GM19240 (cell line): ENCODE measurements at regions not wholly inside any gene's neighbourhood (a gene's known extent, or its start where the extent isn't known, plus 50 kb on each side); places are given as distances from the start of the nearest gene placed in this dataset.

Source experiments
- DNase-seq: peaks from one replicate; pipeline ENCODE4 v3.0.0; 2011; ENCODE audit warnings: low spot score; ENCODE audit not compliant: insufficient read length

DNA sequence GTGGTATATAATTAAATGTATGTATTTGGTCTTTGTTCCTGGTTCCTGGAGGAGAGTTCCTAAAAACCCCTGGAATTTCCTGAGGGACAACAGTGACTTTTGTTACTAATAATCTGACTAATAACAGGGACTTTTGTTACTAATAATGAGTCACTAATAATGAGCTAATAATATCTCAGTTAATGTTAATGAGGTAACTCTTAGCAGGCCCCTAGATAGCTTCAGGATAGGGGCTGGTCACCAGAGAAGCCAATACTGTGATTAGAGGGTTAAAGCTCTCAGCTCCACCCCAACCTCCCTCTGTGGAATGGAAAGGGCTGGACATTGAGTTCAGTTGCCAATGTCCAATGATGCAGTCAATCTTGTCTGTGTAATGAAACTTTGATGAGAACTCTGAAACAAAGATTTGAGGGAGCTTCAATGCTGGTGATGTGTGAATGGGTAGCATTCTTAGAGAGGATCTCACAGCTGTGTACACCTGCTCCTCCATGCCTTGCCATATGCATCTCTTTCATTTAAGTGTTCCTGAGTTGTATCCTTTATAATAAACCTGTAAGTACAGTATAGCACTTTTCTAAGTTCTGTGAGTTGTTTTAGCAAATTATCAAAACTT lies 1431.4 kb upstream of the TENM4 start:
- no peak for DNase-seq

DNA sequence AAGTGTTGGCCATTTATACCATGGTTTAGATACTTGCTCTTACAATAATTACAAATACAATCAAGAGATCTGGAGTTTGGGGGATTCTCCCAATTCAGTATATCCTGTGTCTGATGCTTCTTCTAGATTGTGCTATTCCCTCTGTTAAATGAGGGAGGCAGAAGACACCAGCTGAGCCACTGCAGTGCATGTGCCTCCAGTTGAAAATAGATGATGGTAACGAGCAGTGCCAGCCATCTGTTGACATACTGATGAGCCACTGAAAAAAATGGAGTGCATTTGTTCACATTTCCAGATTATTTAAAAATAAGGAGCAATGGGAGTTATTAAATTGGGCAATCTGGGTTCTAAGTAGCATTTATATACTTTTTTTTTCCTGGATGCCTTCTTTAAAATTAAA lies 1428.0 kb upstream of the TENM4 start:
- no peak for DNase-seq

DNA sequence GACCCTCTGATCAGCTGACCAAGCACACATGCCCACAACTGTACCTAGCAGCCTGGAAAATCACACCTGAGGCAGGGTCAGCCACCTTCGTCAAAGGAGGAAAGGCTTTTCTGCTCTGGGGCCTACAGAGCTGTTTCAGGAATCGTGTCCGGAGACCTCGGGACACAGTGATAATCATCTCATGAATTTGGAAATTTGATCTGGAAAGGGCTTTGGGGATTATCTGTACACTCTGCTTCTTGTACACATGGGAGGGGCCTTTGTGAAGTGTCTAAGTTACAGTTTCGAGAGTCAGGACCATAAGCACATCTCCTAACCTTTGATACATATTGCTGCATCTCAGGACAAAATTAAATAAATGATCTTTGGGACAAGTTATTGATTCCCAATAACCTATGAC lies 1421.2 kb upstream of the TENM4 start:
- no peak for DNase-seq

DNA sequence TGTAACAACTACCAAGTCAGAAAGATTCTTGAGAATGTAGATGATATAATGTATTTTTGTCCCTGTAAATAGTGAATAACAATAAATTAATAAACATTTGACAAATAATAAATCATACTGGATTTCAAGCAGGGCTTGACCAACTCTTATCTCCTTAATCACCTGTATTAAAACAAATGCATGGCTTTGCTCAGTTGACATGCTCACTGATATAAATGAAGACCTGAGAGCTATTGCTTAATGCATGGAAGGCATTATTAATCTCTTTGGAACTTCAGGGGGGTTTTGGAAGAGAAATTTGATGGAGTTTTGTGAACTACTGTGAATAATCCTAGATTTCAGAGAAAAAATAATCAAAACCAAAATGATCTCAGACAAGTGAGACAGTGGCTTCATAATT lies 1420.4 kb upstream of the TENM4 start:
- no peak for DNase-seq

DNA sequence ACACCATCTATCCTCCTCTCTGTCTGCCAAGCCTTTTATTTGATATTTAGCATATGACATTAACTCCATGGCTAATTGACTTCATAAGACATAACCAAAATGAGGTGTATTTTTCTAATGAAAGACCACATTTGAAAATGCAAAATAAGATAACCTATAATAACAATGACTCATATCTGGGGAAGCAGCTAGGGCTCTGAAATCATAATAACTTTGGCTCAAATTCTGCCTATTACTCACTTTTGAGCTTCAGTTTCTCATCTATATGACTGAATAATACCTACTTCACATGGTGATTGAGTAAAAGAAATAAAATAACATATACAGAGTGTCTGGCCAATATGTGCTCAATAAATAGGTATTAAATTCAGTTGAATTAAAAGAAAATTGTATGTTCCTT lies 1419.8 kb upstream of the TENM4 start:
- no peak for DNase-seq

DNA sequence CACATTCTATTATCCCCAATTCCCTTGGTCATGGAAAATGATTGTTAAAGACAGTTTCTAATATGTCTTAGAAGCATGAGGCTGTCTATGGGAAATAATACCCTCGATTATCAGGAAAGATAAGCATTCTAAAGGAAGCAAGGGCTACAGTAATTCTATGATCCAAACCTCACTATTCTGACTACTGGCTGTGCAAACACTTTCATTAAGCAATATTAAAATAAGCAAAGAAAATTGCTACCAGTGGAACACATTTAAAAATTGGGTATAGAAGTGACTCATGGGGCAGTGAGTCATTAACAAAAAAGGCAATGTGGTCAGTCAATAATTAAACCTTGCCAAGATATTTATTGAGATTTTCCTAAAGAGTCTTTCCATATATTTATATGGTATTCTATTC lies 1415.2 kb upstream of the TENM4 start:
- DNase-seq = no peak

DNA sequence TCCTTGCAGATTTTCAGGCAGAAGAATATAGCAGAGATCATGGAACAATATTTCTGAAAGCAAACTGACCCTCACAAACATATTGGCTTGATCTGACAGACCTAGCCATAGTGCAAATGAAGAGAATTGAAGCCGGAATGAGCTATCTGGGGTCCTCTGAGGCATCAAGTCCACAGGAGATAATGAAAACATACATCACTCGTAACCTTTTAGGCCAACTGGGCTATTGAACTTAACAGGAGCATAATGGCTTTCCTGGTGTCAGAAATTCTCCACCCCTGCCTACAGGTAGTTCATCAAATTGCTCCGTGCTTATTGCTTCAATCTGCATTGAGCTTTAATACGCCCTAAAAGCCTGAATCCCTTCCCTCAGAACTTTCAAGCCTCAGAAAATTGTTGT lies 1414.6 kb upstream of the TENM4 start:
- no peak for DNase-seq

DNA sequence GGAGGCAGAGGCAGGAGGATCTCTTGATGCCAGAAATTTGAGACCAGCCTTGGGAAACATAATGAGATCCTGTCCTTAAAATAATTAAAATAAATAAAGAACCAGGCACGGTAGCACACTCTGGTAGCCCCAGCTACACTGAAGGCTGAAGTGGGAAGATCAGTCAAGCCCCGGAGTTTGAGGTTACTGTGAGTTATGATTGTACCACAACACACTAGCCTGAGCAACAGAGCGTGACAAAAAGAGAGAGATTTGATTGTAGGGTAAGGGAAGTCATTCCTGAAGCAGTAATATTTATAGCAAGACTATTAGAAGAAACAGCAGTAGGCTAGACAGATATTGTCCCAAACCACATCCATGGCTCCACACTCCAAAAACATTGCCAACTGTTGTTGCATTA lies 1408.4 kb upstream of the TENM4 start:
- DNase-seq = no peak

DNA sequence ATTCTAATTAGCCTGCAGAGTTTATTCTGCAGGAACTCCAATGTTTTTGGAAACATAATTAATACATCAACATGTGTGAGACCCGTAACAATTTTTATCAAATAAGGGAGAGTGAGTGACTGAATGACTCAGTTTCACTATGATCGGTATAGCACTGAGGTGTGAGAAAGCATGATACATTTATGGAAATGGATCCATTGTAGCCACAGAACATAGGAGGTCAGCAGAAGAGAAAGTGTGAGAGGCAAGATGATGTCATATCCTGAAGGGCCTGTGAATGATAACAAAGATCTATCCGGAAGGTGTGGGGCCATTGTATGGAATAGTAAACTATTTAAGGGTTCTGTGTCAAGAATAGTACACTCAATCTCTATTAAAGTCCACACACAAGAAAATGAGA lies 1406.1 kb upstream of the TENM4 start:
- no peak for DNase-seq

DNA sequence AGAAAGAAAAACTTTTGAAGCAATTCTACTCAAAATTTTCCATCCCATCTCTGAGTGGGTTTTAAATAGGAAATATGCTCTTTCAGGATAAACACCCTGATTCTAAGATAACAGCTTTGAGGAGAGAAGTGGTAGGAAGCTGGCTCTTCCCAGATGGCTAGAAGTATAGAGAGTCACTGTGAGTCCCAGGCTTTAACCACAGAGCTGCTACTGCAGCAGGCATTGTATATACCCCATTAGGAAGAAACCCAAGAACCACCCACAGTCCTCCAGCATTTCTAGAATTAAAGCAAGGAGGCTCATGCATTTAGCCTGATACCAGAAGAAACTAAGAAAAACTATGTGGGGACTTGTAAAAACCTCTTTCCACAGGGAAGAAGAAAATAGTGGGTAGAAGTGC lies 1405.6 kb upstream of the TENM4 start:
- no peak for DNase-seq

DNA sequence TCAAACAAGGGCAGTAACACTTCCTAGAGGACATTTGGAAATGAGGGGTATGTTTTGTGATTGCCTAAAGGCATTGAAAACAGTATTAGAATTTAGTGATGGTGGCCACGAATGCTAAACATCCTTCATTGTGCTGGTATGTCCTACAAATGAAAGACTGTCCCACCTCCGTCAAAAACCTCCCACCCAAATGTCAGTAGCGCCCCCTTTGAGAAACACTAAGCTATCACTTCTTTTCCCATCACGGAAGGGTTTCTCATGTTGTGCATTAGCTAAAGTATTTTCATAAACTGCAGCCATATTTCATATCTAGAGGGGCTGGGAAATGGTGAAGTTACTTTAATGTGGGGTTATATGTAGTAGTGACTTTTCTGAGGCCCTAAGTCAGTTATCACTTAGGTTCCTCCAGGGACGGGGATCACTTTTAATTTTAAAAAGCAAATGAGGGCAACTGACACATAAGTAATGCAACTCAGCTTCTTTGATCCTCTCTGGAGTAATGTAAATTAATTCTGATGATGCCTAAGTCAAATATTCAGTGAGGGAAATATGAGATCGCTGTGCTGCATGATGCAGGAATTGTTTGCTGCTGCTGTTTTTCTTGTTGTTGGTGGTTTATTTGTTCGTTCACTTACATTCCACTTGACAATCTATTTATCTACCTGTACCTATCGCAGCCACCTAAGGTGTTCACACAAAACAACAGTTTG lies 1403.4 kb upstream of the TENM4 start:
- DNase-seq = no peak

DNA sequence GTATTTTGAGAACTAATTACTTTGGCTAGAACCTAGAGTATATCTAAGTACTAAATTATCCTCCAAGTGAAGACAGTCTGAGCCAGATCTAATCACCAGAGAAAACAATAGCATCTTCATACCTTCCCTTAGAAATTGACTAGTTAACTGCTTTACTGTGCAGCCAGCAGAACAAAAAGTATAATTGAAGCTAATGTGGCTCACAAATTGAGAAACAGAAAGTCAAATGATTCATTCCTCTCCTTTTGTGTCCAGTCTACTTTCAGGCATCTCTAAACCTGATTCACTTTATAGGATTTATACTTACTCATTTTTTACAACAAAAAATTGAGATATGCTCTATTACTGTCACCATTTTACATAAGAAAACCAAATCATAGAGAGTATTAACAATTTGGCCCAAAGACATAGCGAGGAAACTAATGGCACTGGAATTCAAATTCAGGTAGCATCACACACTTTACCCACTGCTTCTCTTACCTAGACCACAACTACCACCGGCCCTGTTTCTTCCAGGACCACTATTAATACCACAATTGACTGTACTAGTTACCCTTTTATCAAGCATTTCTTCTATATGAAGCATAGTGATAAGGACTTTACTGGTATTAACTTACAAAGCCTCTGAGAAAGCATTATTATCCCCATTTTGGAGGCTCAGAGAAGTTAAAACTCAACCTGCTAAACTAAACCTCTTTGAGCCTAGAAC lies 1402.6 kb upstream of the TENM4 start:
- DNase-seq = no peak

DNA sequence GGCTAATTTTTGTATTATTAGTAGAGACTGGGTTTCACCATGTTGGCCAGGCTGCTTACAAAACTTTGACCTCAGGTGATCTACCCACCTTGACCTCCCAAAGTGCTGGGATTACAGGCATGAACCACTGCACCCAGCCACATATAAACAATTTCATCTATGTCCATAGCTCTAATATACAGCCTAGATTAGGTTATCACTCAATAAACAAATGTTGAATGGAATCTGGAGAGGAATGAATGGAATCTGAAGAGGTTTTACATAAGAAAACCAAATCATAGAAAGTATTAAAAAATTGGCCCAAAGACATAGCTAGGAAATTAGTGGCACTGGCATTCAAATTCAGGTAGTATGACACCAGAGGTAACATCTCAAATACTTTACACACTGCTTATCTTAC lies 1401.4 kb upstream of the TENM4 start:
- DNase-seq = no peak

DNA sequence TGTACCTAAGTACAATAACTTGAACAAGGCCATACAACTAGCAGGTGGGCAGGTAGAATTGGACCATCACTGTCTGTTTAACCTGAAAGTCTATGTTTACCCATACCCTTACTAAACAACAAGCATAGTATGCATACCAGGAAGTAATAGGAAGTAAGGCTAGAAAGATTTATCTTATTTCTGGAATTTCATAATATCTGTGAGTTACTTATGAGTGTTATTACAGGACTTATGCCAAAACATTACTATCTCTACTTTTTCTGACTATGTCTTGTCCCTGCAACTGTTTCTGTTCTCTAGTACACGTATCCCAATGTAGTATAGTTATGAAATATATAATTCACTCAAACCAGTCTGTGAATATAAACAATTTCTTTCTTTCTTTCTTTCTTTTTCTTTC lies 1400.8 kb upstream of the TENM4 start:
- no peak for DNase-seq

DNA sequence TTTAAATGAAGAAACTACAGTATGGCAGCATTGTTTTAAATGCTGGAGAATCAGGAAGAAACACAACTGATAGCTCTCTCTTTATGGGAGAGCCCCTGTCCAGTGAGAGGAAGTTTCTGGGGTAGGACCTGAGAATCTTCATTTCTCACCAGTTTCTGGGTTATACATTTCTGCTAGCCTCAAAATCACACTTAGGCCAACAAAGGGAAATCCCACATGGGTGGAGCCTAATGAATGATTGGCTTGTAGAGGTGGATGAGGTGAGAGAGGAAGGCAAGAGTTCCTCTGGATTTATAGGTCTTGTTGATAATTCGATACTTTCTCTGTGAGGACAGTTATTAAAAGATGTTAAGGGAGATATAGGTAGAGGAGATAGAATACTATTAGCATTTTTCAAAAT lies 1397.3 kb upstream of the TENM4 start:
- DNase-seq = no peak

DNA sequence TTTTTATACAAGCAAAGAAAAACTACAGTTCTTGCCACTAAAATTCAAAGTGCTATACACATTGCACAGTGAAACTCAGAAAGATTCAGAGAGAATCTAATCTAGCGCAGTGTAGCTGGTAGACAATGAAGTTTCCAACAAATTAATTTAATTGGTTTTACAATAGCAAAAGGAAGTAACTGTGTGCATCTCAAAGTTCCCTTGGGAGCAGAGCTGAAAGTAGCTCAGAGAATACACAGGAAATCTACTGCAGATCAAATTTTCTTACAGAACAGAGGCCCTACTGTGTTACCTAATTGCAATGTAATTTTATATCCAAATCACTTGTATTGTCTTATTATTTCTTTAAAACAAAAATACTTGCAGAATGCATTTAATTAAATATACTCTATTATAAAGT lies 1396.2 kb upstream of the TENM4 start:
- no peak for DNase-seq

DNA sequence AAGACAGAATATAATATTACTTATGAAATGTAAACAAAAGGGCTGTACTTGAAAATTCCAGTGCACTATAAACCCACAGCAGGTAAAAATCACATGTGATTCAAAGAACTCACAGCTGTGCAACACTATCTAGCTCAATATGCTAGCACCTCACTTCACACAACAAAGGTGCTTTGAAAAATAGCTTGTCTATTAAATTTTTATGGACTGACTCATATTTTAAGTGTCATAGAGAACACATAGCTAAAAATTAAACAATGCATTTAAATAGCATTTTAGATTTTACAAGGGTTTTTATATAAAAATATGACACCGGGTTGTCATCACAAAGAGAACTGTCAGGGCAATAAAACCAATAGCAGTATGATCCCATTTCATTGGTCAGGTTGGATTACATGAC lies 1390.5 kb upstream of the TENM4 start:
- DNase-seq = no peak

DNA sequence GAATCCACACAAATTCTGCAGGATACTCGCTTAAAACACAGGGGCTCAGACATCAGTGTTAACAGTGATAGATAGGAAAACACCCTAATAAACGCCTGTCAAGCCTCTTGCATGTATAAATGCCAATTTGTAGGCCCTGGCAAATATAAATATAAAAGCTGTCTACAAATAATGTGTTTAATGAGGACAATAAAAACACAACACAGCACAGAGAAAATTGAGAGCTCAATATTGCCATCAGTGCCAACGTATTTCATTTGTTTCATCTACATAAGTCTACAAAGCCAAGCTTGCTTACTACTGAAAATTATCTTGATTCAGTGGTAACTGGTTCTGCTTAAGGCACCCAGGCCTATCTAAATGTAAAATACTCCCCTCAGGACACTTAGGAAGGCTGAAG lies 1387.0 kb upstream of the TENM4 start:
- DNase-seq = no peak

DNA sequence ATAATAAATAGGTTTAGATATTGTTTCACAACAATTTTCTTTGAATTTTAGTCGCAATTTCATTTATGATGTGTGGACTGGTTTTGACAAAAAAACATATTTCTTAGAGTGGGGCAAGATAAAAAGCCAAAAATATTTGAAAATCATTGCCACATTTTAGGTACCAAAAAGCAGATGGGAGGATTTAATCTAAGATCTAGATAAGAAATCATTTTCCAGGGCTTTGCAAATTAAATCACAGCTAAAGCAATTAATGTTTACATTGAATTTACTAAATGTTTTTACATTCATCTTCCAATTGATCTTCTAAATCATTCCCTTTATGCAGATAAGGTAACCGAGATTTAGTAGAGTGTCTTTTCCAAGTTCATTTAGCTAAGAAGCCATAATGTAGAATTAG lies 1386.0 kb upstream of the TENM4 start:
- DNase-seq = no peak

DNA sequence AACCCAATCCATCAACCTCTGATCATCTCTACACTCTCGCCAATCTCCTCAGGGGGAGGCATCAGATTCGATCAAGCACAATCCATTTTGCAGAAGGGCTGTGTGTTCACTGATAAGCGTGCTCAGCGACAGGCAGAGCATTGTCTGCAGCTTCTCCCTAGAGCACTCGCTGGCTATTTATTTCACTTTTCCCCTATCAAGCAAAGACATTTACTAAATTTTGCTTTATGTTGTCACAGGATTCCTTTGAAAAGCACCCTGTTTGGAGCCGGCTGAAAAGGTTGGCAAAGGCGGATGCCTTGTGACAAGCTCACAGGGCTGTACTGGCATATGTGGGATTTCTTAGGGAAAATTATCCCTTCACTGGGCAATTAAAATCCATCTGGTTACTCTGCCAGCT lies 1381.5 kb upstream of the TENM4 start:
- DNase-seq = no peak

DNA sequence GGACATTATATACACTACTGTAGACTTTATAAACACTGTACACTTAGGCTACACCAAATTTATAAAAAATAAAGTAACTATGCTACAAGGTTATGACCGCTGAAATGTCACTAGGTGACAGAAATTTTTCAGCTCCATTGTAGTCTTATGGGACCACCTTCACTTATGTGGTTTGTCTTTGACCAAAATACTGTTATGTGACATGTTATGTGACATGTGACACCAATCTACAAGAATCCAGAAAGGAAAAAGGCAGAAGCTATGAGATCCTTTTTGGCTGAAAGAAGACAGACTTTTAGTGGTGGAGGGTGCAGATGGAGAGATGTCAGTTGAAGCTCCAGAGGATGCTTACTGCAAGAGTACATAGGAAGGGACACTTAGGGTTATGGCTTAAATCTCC lies 1378.4 kb upstream of the TENM4 start:
- DNase-seq = no peak

DNA sequence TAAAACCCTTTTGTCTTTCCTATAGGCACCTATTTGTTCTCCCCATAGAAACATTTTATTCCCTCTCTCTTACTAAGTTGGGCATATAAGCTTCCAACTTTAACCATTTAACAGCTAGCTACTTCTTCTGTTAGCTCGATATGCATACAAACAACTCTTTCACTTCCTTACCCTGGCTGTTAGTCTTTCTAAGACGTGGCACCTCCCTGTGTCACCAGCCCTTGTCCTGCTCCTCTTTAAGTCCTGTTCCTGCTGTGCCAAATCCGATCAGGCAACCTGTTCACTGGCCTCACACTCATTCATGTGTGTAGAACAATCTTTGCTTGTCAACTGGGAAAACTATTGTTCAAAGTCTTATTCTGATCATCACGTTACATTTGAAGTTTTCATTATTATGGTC lies 1376.1 kb upstream of the TENM4 start:
- DNase-seq = no peak

DNA sequence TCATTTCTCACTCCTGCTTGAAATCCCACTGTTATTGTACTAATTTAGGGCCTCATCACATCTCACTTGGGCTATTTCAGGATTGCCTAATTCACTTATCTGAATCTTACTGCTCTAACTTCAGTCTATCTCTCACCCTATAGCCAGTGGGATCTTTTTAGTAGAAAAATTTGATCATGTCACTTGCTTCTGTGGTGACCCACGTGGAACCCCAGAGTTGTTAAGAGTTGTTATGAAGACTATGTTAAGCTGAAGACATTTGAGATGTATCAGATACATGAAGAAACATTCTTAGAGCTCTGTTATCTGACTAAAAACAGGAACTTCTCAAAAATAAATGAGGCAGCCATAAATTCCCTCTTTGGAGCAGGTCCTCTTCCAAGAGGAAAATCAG lies 1375.6 kb upstream of the TENM4 start:
- DNase-seq = no peak
